HUES6 (cell line): ENCODE measurements at regions not wholly inside any gene's neighbourhood (a gene's known extent, or its start where the extent isn't known, plus 50 kb on each side); places are given as distances from the start of the nearest gene placed in this dataset.
"Not testable (repeated sequence)": the region's sequence is repeated elsewhere in the genome, so short reads cannot be mapped to it uniquely, and the experiment has no call there.

Experiments used
- H3K27ac ChIP-seq: 2 replicates; pipeline ENCODE4 v1.7.0; 2013; ENCODE audit warnings: low read depth, mild to moderate bottlenecking, low read length, inconsistent platforms
- H3K27me3 ChIP-seq: 2 replicates; pipeline ENCODE4 v1.6.1; 2013; ENCODE audit warnings: low read length; ENCODE audit not compliant: control insufficient read depth, insufficient read depth
- H3K36me3 ChIP-seq: 2 replicates; pipeline ENCODE4 v1.6.1; 2013; ENCODE audit warnings: low read length; ENCODE audit not compliant: control insufficient read depth, insufficient read depth
- H3K4me1 ChIP-seq: 2 replicates; pipeline ENCODE4 v1.6.1; 2013; ENCODE audit warnings: low read length; ENCODE audit not compliant: control insufficient read depth, insufficient read depth
- H3K4me3 ChIP-seq: 2 replicates; pipeline ENCODE4 v1.5.1; 2013; ENCODE audit warnings: low read depth, low read length
- H3K9ac ChIP-seq: one replicate; pipeline ENCODE4 v1.6.1; 2013; ENCODE audit warnings: mild to moderate bottlenecking, low read length
- H3K9me3 ChIP-seq: 2 replicates; pipeline ENCODE4 v1.6.1; 2013; ENCODE audit warnings: low read depth, low read length; ENCODE audit not compliant: control insufficient read depth, insufficient read depth

GRCh38 chr5:29161399-29162291 is 2031.8 kb upstream of the CDH6 start:
- Histone ChIP-seq H3K9ac (no peak overlapping the region), H3K4me3 (no peak overlapping the region), H3K4me1 (no peaks in the 10 kb centered on the region), H3K27me3 (no peaks in the 10 kb centered on the region), H3K36me3 (no peaks in the 10 kb centered on the region), H3K9me3 (no peaks in the 10 kb centered on the region), H3K27ac (no peak overlapping the region)

DNA sequence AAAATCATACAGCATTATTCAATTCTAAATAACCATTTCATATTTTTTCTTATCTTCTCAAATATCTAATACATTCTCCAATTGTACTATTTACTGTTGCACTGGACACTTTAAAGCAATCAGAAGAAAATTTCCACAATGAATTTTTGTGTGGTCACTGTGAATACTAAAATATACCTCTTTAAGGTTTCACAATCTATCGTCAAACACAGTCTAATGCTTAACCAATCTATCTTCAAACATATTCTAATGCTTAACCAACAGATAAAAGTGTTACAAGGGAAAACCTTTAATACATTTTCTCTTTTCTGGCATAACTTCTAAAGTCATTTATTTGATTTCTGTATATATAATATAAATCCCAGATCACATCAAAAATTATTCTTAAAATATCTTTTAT is 2035.5 kb upstream of the CDH6 start:
- no peak overlapping the region for H3K27ac ChIP-seq

GRCh38 chr5:29150840-29151239 is 2042.6 kb upstream of the CDH6 start:
- Histone ChIP-seq H3K4me1 (peaks cover 24% of the 10 kb centered on the region), H3K27me3 (no peaks in the 10 kb centered on the region), H3K27ac (no peak overlapping the region), H3K9ac (no peak overlapping the region), H3K4me3 (no peak overlapping the region), H3K36me3 (no peaks in the 10 kb centered on the region), H3K9me3 (no peaks in the 10 kb centered on the region)

More for the DNA sequence above, 2035.5 kb upstream of the CDH6 start:
- no peaks in the 10 kb centered on the region for H3K4me1 ChIP-seq
- H3K9ac ChIP-seq = no peak overlapping the region
- H3K4me3 ChIP-seq = no peak overlapping the region
- H3K36me3 ChIP-seq = no peaks in the 10 kb centered on the region
- no peaks in the 10 kb centered on the region for H3K27me3 ChIP-seq
- H3K9me3 ChIP-seq = no peaks in the 10 kb centered on the region

GRCh38 chr5:29148581-29148980 is 2044.9 kb upstream of the CDH6 start:
- Histone ChIP-seq H3K9ac (no peak overlapping the region), H3K27me3 (no peaks in the 10 kb centered on the region), H3K4me1 (peaks cover 24% of the 10 kb centered on the region), H3K36me3 (no peaks in the 10 kb centered on the region), H3K4me3 (no peak overlapping the region), H3K27ac (peak overlapping the region; percentile 45; the same call in 1 of the 2 replicates), H3K9me3 (no peaks in the 10 kb centered on the region)

- H3K36me3 ChIP-seq = no peaks in the 10 kb centered on the region
- H3K27me3 ChIP-seq = no peaks in the 10 kb centered on the region
- H3K4me1 ChIP-seq = peaks cover 24% of the 10 kb centered on the region
- H3K9ac ChIP-seq = no peak overlapping the region
- H3K9me3 ChIP-seq = no peaks in the 10 kb centered on the region
- no peak overlapping the region for H3K4me3 ChIP-seq
- H3K27ac ChIP-seq = no peak overlapping the region
Measured at GRCh38 chr5:29148073-29148472, 2045.4 kb upstream of the CDH6 start.

DNA sequence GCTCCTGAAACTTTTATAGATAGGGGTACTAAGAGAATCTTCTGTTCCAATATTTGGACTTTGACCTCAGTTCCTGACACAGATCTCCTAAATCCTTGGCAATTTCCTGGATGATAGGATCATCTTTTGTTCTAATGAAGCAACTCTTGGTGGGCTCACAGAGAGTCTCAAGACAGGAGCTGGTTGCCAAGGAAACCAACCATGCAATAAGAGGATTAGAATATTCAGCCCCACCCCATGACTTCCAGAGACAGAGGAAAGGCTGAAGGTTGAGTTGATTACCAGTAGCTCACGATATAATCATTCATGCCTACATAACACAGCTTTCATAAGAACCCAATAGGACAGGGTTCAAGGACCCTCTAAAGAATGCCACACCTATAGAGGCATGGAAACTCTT is 2050.2 kb upstream of the CDH6 start:
- H3K9ac ChIP-seq = no peak overlapping the region
- no peak overlapping the region for H3K27ac ChIP-seq
- no peaks in the 10 kb centered on the region for H3K9me3 ChIP-seq
- H3K4me3 ChIP-seq = no peak overlapping the region
- H3K27me3 ChIP-seq = no peaks in the 10 kb centered on the region
- no peaks in the 10 kb centered on the region for H3K4me1 ChIP-seq
- no peaks in the 10 kb centered on the region for H3K36me3 ChIP-seq

GRCh38 chr5:29134418-29134817 is 2059.1 kb upstream of the CDH6 start:
- no peak overlapping the region for H3K27ac ChIP-seq
- H3K36me3 ChIP-seq = no peaks in the 10 kb centered on the region
- H3K4me3 ChIP-seq = no peak overlapping the region
- no peaks in the 10 kb centered on the region for H3K27me3 ChIP-seq
- H3K9ac ChIP-seq = no peak overlapping the region
- no peaks in the 10 kb centered on the region for H3K4me1 ChIP-seq
- H3K9me3 ChIP-seq = peaks cover 6% of the 10 kb centered on the region; the same call in 1 of the 2 replicates

DNA sequence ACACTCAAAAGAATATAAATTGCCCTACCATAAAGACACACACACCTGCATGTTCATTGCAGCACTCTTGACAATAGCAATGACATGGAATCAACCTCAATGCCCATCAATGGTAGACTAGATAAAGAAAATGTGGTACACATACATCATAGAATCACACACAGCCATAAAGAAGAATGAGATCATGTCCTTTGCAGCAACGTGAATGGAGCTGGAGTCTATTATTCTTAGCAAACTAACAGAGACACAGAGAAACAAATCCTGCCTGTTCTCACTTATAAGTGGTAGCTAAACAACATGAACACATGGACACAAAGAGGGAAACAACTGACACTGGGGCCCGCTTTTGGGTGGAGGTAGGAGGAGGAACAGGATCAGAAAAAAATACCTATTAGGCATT is 2062.2 kb upstream of the CDH6 start:
- no peaks in the 10 kb centered on the region for H3K4me1 ChIP-seq
- peaks cover 6% of the 10 kb centered on the region; the same call in 1 of the 2 replicates for H3K9me3 ChIP-seq
- H3K4me3 ChIP-seq = no peak overlapping the region
- H3K27me3 ChIP-seq = no peaks in the 10 kb centered on the region
- no peak overlapping the region for H3K27ac ChIP-seq
- no peak overlapping the region for H3K9ac ChIP-seq
- no peaks in the 10 kb centered on the region for H3K36me3 ChIP-seq

GRCh38 chr5:29130786-29131185 is 2062.7 kb upstream of the CDH6 start:
- peaks cover 6% of the 10 kb centered on the region; the same call in 1 of the 2 replicates for H3K9me3 ChIP-seq
- no peaks in the 10 kb centered on the region for H3K27me3 ChIP-seq
- H3K4me3 ChIP-seq = no peak overlapping the region
- no peak overlapping the region for H3K27ac ChIP-seq
- no peak overlapping the region for H3K9ac ChIP-seq
- H3K36me3 ChIP-seq = no peaks in the 10 kb centered on the region
- no peaks in the 10 kb centered on the region for H3K4me1 ChIP-seq

- H3K27ac ChIP-seq, H3K9ac ChIP-seq, H3K4me1 ChIP-seq, H3K9me3 ChIP-seq, H3K36me3 ChIP-seq, H3K4me3 ChIP-seq, H3K27me3 ChIP-seq: not testable (repeated sequence)
Measured at GRCh38 chr5:29127524-29128156, 2065.8 kb upstream of the CDH6 start.

DNA sequence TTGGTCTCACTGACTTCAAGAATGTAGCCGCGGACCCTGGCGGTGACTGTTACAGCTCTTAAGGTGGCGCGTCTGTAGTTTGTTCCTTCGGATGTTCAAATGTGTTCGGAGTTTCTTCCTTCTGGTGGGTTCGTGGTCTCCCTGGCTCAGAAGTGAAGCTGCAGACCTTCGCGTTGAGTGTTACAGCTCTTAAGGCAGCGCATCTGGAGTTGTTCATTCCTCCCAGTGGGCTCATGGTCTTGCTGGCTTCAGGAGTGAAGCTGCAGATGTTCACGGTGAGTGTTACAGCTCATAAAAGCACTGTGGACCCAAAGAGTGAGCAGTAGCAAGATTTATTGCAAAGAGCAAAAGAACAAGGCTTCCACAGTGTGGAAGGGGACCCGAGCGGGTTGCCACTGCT is 2067.0 kb upstream of the CDH6 start:
- not testable (repeated sequence) for H3K4me1 ChIP-seq, H3K9me3 ChIP-seq, H3K36me3 ChIP-seq, H3K27me3 ChIP-seq, H3K9ac ChIP-seq, H3K4me3 ChIP-seq, H3K27ac ChIP-seq
